H1 (cell line): ENCODE measurements at regions not wholly inside any gene's neighbourhood (a gene's known extent, or its start where the extent isn't known, plus 50 kb on each side); places are given as distances from the start of the nearest gene placed in this dataset.

ENCODE experiments used
- CTBP2 ChIP-seq: IDR thresholded peaks from 2 replicates; pipeline ENCODE4 v1.7.0; 2011; ENCODE audit warnings: borderline replicate concordance, mild to moderate bottlenecking, moderate library complexity, mixed read lengths, low read length; ENCODE audit not compliant: insufficient read depth, insufficient read length
- EZH2 ChIP-seq: fragments of 200-600 bp; sonication (generic); IDR thresholded peaks from 2 replicates; pipeline ENCODE4 v1.7.1; 2012; ENCODE audit warnings: low read depth, mild to moderate bottlenecking, moderate library complexity, low read length, inconsistent platforms; ENCODE audit not compliant: severe bottlenecking
- MAFK ChIP-seq: IDR thresholded peaks from 2 replicates; pipeline ENCODE4 v1.6.1; 2012; ENCODE audit warnings: low read depth, mild to moderate bottlenecking, improper control_type of control experiment, low read length
- TEAD4 ChIP-seq: IDR thresholded peaks from 2 replicates; pipeline ENCODE4 v1.6.1; 2012; ENCODE audit warnings: low read depth, low read length, inconsistent platforms, mixed read lengths

GRCh38 chr9:12069366-12069765 is 623.8 kb upstream of the TYRP1 start (continued):
- TF ChIP-seq EZH2 = no peak
- TF ChIP-seq CTBP2 = no peak
- TF ChIP-seq TEAD4 = no peak
- no peak for TF ChIP-seq MAFK
